ENCODE measurements at regions not wholly inside any gene's neighbourhood (a gene's known extent, or its start where the extent isn't known, plus 50 kb on each side); places are given as distances from the start of the nearest gene placed in this dataset.

DNA sequence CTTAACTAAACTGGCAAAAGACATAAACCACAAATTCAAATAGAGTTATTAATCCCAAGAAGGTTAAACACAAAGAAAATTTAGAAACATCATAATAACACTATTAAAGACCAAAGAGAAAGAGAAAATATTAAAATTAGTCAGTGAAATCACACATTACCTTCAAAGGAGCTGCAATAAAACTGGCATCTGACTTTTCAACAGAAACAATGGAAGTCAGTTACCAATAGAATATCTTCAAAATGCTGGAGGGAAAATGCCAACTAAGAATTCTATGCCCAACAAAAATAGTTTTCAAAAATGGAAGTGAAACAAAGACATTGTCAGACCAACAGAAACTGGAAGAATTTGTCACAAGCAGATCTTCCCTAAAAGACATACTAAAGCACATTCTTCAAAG lies 68.7 kb upstream of the RNF7 start:
- H3K36me3 ChIP-seq (ENCODE audit: control insufficient read depth, insufficient read depth, low read length): no peaks in the 10 kb centered on the region
- H3K9me3 ChIP-seq (ENCODE audit: control insufficient read depth, low read length): no peaks in the 10 kb centered on the region
- no peak overlapping the region for H3K4me3 ChIP-seq (ENCODE audit: low read length)
- H3K4me1 ChIP-seq (ENCODE audit: control insufficient read depth, insufficient read depth, low read length): no peaks in the 10 kb centered on the region
- H3K9ac ChIP-seq (ENCODE audit: low read length): no peak overlapping the region
- no peaks in the 10 kb centered on the region for H3K27me3 ChIP-seq (ENCODE audit: control insufficient read depth, insufficient read depth, low read length)

DNA sequence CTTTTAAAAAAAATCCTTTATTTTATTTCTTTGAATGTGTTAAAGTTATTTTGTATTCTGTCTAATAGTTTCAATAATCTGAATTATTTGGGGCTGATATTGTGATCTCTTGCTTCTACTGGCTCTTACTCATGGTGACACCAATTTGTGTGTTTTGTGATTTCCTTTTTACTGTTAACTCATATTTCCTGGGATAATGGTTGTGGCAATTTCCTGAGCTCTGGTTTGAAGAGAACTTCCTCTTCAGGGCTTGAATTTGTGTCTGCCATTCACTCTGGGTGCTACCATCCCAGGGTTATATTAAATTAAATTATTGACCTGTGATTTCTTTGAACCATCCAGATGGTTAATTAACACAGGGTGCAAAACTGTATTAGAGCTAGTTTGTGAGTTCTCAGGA lies 60.4 kb upstream of the RNF7 start:
- Histone ChIP-seq H3K4me1 (ENCODE audit: control insufficient read depth, insufficient read depth, low read length) (no peaks in the 10 kb centered on the region), H3K9ac (ENCODE audit: low read length) (no peak overlapping the region)

DNA sequence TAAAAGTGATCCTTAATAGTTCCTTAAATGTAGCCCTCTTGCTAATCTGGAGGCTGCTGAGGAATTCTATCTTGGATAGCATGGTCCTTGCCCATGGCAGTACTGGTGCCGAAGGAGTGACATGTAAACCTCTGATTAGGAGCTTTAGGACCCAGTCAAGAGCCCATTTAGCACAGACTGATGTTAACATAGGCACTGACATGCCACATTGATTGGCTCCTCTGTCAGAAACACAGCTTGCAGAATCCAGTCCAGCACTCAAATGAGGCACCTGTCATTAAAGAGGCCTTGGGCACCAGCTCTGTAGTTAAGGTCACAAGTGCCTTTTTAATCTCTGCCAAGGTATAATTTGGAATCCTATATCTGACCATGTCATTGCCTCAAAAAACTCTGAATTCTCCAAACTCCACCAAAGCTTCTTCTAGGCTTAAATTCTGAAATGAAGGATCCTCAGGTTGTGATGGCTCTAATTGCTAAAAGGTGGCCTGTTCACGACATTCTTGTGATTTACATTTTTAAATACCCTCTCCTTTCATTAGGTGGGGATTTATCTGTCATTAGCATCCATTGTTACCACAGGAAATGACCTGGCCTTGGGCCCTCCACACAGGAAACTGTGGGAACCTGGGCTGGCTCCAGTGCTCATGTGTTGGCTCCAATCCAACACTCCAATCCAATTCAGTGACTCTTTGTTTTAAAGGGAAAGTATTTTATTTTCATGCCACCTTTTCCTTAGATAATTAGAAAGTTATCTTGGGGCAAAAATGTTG lies 57.3 kb upstream of the RNF7 start:
- Histone ChIP-seq H3K36me3 (ENCODE audit: control insufficient read depth, insufficient read depth, low read length) (no peaks in the 10 kb centered on the region), H3K27me3 (ENCODE audit: control insufficient read depth, insufficient read depth, low read length) (no peaks in the 10 kb centered on the region), H3K9ac (ENCODE audit: low read length) (no peak overlapping the region), H3K4me3 (ENCODE audit: low read length) (no peak overlapping the region), H3K9me3 (ENCODE audit: control insufficient read depth, low read length) (no peaks in the 10 kb centered on the region), H3K4me1 (ENCODE audit: control insufficient read depth, insufficient read depth, low read length) (no peaks in the 10 kb centered on the region)

More for the DNA sequence above, 60.4 kb upstream of the RNF7 start:
- no peaks in the 10 kb centered on the region for H3K36me3 ChIP-seq (ENCODE audit: control insufficient read depth, insufficient read depth, low read length)
- H3K4me3 ChIP-seq (ENCODE audit: low read length): no peak overlapping the region
- H3K9me3 ChIP-seq (ENCODE audit: control insufficient read depth, low read length): no peaks in the 10 kb centered on the region
- H3K27me3 ChIP-seq (ENCODE audit: control insufficient read depth, insufficient read depth, low read length): no peaks in the 10 kb centered on the region

DNA sequence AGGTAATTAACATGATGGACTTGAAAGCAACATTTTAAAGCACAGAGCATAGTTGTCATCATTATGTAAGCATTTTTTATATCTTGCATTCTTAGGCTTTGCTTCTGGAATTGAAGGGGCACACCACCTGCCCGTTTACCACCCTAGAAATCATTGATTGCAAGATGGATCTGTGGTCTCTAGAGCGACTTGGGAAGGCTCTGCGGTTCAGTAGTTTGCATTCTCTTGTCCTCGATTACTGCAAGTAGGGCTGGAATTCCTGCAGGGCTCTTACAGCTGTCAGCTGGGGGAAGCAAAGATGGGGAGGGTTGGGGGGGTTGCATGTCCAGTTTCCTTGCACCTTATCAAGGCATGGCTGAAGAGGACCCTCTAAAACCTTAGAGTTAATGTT lies 56.7 kb upstream of the RNF7 start:
- Histone ChIP-seq H3K9ac (ENCODE audit: low read length) (no peak overlapping the region), H3K27me3 (ENCODE audit: control insufficient read depth, insufficient read depth, low read length) (no peaks in the 10 kb centered on the region), H3K4me3 (ENCODE audit: low read length) (no peak overlapping the region), H3K36me3 (ENCODE audit: control insufficient read depth, insufficient read depth, low read length) (no peaks in the 10 kb centered on the region), H3K9me3 (ENCODE audit: control insufficient read depth, low read length) (no peaks in the 10 kb centered on the region), H3K4me1 (ENCODE audit: control insufficient read depth, insufficient read depth, low read length) (peaks cover 3% of the 10 kb centered on the region)

DNA sequence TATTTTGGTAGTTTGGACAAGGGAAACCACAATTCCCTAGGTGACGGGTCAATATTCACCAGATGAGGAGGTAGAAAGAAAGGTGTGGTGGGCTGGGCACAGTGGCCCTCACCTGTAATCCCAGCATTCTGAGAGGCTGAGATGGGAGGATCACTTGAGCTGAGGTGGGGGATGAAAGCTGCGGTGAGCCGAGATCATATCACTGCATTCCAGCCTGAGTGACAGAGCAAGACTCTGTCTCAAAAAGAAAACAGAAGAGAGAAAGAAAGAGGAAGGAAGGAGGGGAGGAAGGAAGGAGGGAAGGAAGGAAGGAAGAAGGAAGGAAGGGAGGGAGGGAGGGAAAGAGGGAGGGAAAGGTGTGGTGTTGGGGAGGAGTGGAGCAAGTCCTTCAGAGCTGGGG lies 56.1 kb upstream of the RNF7 start:
- Histone ChIP-seq H3K9me3 (ENCODE audit: control insufficient read depth, low read length) (no peaks in the 10 kb centered on the region), H3K4me3 (ENCODE audit: low read length) (no peak overlapping the region), H3K36me3 (ENCODE audit: control insufficient read depth, insufficient read depth, low read length) (no peaks in the 10 kb centered on the region), H3K27me3 (ENCODE audit: control insufficient read depth, insufficient read depth, low read length) (no peaks in the 10 kb centered on the region), H3K9ac (ENCODE audit: low read length) (no peak overlapping the region), H3K4me1 (ENCODE audit: control insufficient read depth, insufficient read depth, low read length) (peaks cover 9% of the 10 kb centered on the region)

DNA sequence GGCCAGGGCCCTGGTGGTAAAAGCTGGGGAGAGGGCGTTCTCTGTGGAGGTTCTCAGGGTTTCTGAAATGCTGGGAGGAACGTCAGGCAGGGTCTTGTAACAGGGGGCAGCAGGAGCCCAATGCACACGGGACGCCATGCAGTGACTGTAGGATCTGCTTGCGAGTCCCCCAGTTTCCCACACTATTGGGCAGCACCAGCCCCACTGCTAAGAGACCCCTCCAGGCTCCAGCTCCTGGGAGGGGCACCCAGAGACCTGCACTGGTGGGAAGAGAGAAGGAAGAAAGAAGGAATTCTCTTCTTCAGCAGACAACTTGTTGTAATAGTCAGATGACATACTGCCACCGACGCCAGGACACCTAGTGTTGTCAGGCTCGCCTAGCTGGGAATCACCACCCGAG lies 55.2 kb upstream of the RNF7 start:
- no peak overlapping the region for H3K4me3 ChIP-seq (ENCODE audit: low read length)
- H3K9me3 ChIP-seq (ENCODE audit: control insufficient read depth, low read length): no peaks in the 10 kb centered on the region
- H3K36me3 ChIP-seq (ENCODE audit: control insufficient read depth, insufficient read depth, low read length): no peaks in the 10 kb centered on the region
- peaks cover 10% of the 10 kb centered on the region for H3K4me1 ChIP-seq (ENCODE audit: control insufficient read depth, insufficient read depth, low read length)
- H3K27me3 ChIP-seq (ENCODE audit: control insufficient read depth, insufficient read depth, low read length): no peaks in the 10 kb centered on the region
- H3K9ac ChIP-seq (ENCODE audit: low read length): no peak overlapping the region

DNA sequence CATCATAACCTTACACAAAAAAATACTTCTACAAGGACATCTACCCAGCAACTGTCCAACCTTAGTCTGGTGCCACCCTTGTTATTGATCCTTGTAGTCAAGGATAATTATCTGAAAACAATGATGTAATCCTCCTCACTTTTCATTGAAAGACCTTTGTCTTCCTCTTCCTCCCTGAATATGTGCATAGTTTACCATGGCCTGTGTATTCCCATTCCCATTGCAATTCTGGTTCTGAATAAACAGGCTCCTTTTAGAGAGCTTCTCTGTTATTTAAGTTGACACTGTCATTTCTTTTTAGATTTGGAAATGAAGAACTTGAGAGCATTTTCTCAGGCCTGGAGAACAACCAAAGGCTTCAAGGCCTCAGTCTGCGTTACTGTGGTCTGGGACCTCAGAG lies 53.3 kb upstream of the RNF7 start:
- Histone ChIP-seq H3K4me3 (ENCODE audit: low read length) (no peak overlapping the region), H3K9me3 (ENCODE audit: control insufficient read depth, low read length) (no peaks in the 10 kb centered on the region), H3K4me1 (ENCODE audit: control insufficient read depth, insufficient read depth, low read length) (peaks cover 10% of the 10 kb centered on the region)

DNA sequence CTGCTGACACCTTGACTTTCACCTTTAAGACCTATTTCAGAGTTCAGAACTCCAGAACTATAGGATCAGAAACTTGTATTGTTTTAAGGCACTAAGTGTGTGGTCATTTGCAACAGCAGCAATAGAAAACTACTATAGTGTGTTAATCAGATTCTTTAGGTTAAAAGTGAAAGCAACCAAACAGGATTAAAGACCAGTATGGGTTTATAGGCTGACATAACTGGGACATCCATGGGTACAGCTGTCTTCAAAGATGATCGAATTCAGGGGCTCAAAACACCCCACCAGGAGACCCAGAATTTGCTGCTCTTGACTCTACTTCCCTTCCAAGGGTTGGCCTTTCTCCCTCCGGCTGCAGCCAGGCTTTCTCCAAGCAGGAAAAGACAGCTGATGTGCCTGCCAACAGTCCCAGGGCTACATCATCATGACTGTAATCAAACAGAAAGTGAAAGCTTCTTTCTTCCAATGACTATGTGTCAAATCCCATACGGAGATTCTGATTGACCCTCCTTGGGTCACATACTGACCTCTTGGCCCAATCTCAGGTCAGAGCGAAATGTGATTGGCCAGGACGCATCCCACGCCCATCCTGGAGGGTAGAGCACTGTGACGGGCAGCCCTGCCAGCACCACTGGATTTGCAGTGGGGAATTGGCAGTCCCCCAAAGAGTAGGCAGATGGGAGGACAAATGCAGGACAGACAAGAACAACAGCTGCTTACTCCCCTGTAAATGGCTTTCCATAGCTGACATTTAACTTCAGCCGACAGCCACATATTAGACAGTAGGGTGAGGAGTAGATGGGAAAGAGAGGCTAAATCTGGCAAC lies 51.4 kb upstream of the RNF7 start:
- H3K9me3 ChIP-seq (ENCODE audit: control insufficient read depth, low read length): no peaks in the 10 kb centered on the region
- H3K4me1 ChIP-seq (ENCODE audit: control insufficient read depth, insufficient read depth, low read length): peaks cover 10% of the 10 kb centered on the region
- H3K9ac ChIP-seq (ENCODE audit: low read length): peak overlapping the region; percentile 42
- no peaks in the 10 kb centered on the region for H3K36me3 ChIP-seq (ENCODE audit: control insufficient read depth, insufficient read depth, low read length)
- H3K27me3 ChIP-seq (ENCODE audit: control insufficient read depth, insufficient read depth, low read length): no peaks in the 10 kb centered on the region
- H3K4me3 ChIP-seq (ENCODE audit: low read length): peak overlapping the region; percentile 67

More for the DNA sequence above, 53.3 kb upstream of the RNF7 start:
- Histone ChIP-seq H3K27me3 (ENCODE audit: control insufficient read depth, insufficient read depth, low read length) (no peaks in the 10 kb centered on the region), H3K36me3 (ENCODE audit: control insufficient read depth, insufficient read depth, low read length) (no peaks in the 10 kb centered on the region), H3K9ac (ENCODE audit: low read length) (no peak overlapping the region)

All from mucosa of stomach (tissue), 1 donor.